Prostate gland (tissue), 2 donors: ENCODE measurements at regions not wholly inside any gene's neighbourhood (a gene's known extent, or its start where the extent isn't known, plus 50 kb on each side); places are given as distances from the start of the nearest gene placed in this dataset.
"Not testable (repeated sequence)": the region's sequence is repeated elsewhere in the genome, so short reads cannot be mapped to it uniquely, and the experiment has no call there.

Source experiments
- DNase-seq: peaks from one replicate; pipeline ENCODE4 v3.0.0-alpha.2; 2019; ENCODE audit warnings: low spot score
- H3K27ac ChIP-seq, 2 donors: fragments of 200-600 bp; sonication (generic); 2 replicates each; pipeline ENCODE4 v1.5.1; 2017 to 2019
- H3K27me3 ChIP-seq: fragments of 200-600 bp; sonication (generic); replicated peaks from 2 replicates; pipeline ENCODE4 v1.5.1; 2019; ENCODE audit not compliant: insufficient read depth
- H3K36me3 ChIP-seq, 2 donors: fragments of 200-600 bp; sonication (generic); 1 replicate in 1 of 2; 2 replicates in 1 of 2; pipeline versions ENCODE4 v1.5.1 to v1.8.1; 2017 to 2019
- H3K4me1 ChIP-seq: fragments of 200-600 bp; sonication (generic); replicated peaks from 2 replicates; pipeline ENCODE4 v1.5.1; 2019
- H3K4me3 ChIP-seq, 2 donors: fragments of 200-600 bp; sonication (generic); 2 replicates each; pipeline ENCODE4 v1.5.1; 2017 to 2019
- H3K9me3 ChIP-seq: fragments of 200-600 bp; sonication (generic); 2 replicates; pipeline ENCODE4 v1.5.1; 2017
- CTCF ChIP-seq, 4 experiments: fragments of 200-600 bp in 2 of 4; fragments of 450-650 bp in 2 of 4; sonication (generic) in 2 of 4; IDR thresholded peaks; 1 replicate in 3 of 4; 2 replicates in 1 of 4; pipeline ENCODE4 v1.5.1; 2016 to 2019; ENCODE audit warnings: antibody characterized with exemption in 4 of 4, mild to moderate bottlenecking in 2 of 4, moderate library complexity in 2 of 4
- POLR2A ChIP-seq: fragments of 450-650 bp; IDR thresholded peaks from one replicate; pipeline ENCODE4 v1.6.1; 2016; ENCODE audit warnings: antibody characterized with exemption, mild to moderate bottlenecking
- POLR2AphosphoS5 ChIP-seq: sonication (generic); formaldehyde crosslinking; IDR thresholded peaks from one replicate; pipeline ENCODE4 v1.6.1; 2017; ENCODE audit warnings: antibody characterized with exemption
- WGBS: methylation state at CpG from one replicate; pipeline ENCODE4 v1.1.5; 2018; 5-methylcytosine and 5-hydroxymethylcytosine counted together
- intact Hi-C: fragments of 100-400 bp; cut with DNase I; formaldehyde crosslinking; loops from one replicate; pipeline ENCODE4 v1.14.2; 2022

GRCh38 chr5:72645064-72645846, 138.0 kb upstream of the ZNF366 start:
- no peak overlapping the region for H3K4me3 ChIP-seq
- no peak overlapping the region for H3K27ac ChIP-seq
- H3K9me3 ChIP-seq: no peaks in the 10 kb centered on the region
- intact Hi-C loops: no loop called here
- WGBS: 89% methylated on average over 6 of the region's 6 CpGs
- H3K36me3 ChIP-seq: no peaks in the 10 kb centered on the region
- H3K4me1 ChIP-seq: no peaks in the 10 kb centered on the region
- no peak for DNase-seq
- H3K27me3 ChIP-seq: no peaks in the 10 kb centered on the region
- TF ChIP-seq CTCF (IDR thresholded peaks at IDR 0.05) (no peak), POLR2AphosphoS5 (no peak), POLR2A (no peak)

GRCh38 chr5:72644296-72644695, 137.1 kb upstream of the ZNF366 start:
- H3K36me3 ChIP-seq: no peaks in the 10 kb centered on the region
- intact Hi-C loops: no loop called here
- no peaks in the 10 kb centered on the region for H3K9me3 ChIP-seq
- H3K27ac ChIP-seq: no peak overlapping the region
- TF ChIP-seq CTCF (IDR thresholded peaks at IDR 0.05): no peak
- TF ChIP-seq POLR2A: no peak
- no peak for TF ChIP-seq POLR2AphosphoS5
- WGBS: 86% methylated on average over 2 of the region's 2 CpGs
- no peaks in the 10 kb centered on the region for H3K27me3 ChIP-seq
- DNase-seq: no peak
- H3K4me3 ChIP-seq: no peak overlapping the region
- no peaks in the 10 kb centered on the region for H3K4me1 ChIP-seq

GRCh38 chr5:72641164-72641563, 134.0 kb upstream of the ZNF366 start:
- no peaks in the 10 kb centered on the region for H3K9me3 ChIP-seq
- DNase-seq: no peak
- TF ChIP-seq CTCF (IDR thresholded peaks at IDR 0.05) (no peak), POLR2A (no peak), POLR2AphosphoS5 (no peak)
- no peaks in the 10 kb centered on the region for H3K27me3 ChIP-seq
- H3K4me3 ChIP-seq: no peak overlapping the region
- no peaks in the 10 kb centered on the region for H3K4me1 ChIP-seq
- intact Hi-C loops: no loop called here
- WGBS: 97% methylated on average over 2 of the region's 2 CpGs
- no peaks in the 10 kb centered on the region for H3K36me3 ChIP-seq
- no peak overlapping the region for H3K27ac ChIP-seq

GRCh38 chr5:72637058-72637457, 129.8 kb upstream of the ZNF366 start:
- intact Hi-C loops: no loop called here
- no peak for DNase-seq
- no peaks in the 10 kb centered on the region for H3K4me1 ChIP-seq
- TF ChIP-seq CTCF (IDR thresholded peaks at IDR 0.05) (no peak), POLR2A (no peak), POLR2AphosphoS5 (no peak)
- no peak overlapping the region for H3K4me3 ChIP-seq
- H3K27me3 ChIP-seq: no peaks in the 10 kb centered on the region
- no peaks in the 10 kb centered on the region for H3K36me3 ChIP-seq
- H3K9me3 ChIP-seq: no peaks in the 10 kb centered on the region
- no peak overlapping the region for H3K27ac ChIP-seq

GRCh38 chr5:72636565-72636964, 129.4 kb upstream of the ZNF366 start:
- H3K4me1 ChIP-seq, DNase-seq, H3K36me3 ChIP-seq, intact Hi-C loops, H3K27me3 ChIP-seq, H3K27ac ChIP-seq, H3K9me3 ChIP-seq, H3K4me3 ChIP-seq: not testable (repeated sequence)
- WGBS: 97% methylated on average over 2 of the region's 2 CpGs
